Endothelial cell of umbilical vein (primary cell): ENCODE measurements at regions not wholly inside any gene's neighbourhood (a gene's known extent, or its start where the extent isn't known, plus 50 kb on each side); places are given as distances from the start of the nearest gene placed in this dataset.

Source experiments
- BruUV-seq: library from RNA; stranded (reverse); fragments of 400-500 nt; replicated peaks from 2 replicates; lab custom pipeline; 2021; lab: Mats Ljungman, UMichigan
- CTCF ChIA-PET: fragments of 300-600, 350-600 bp; sonication (Branson Sonifier 250); formaldehyde crosslinking; loops from one replicate; lab custom pipeline; 2021; ENCODE audit warnings: antibody characterized with exemption, inconsistent platforms; lab: Charles Lee
- POLR2A ChIA-PET: fragments of 300-600, 350-600 bp; sonication (Branson Sonifier 250); formaldehyde crosslinking; loops from one replicate; lab custom pipeline; 2021; ENCODE audit warnings: antibody characterized with exemption, inconsistent platforms; lab: Charles Lee
- DNase-seq: peaks from one replicate; pipeline ENCODE4 v3.0.0-alpha.2; 2011; ENCODE audit warnings: low read depth, low spot score
- FAIRE-seq: peaks from 2 replicates; lab custom pipeline; 2011; peaks lifted over from hg19 to GRCh38; lab: Jason Lieb, UNC
- H2AFZ ChIP-seq: 2 replicates; pipeline ENCODE4 v1.6.0; 2012; ENCODE audit warnings: low read depth, low read length, control low read depth, inconsistent platforms
- H3K27ac ChIP-seq: 2 replicates; pipeline ENCODE4 v1.5.1; 2011; ENCODE audit warnings: low read depth, mild to moderate bottlenecking, control low read depth, low read length, moderate library complexity; ENCODE audit not compliant: insufficient read depth
- H3K27me3 ChIP-seq, 2 experiments: 2 replicates each; pipeline versions ENCODE4 v1.6.0 to v1.6.1; 2011; ENCODE audit warnings: low read length in 2 of 2, mixed read lengths in 1 of 2; ENCODE audit not compliant: control insufficient read depth in 2 of 2, insufficient read depth in 2 of 2
- H3K36me3 ChIP-seq, 2 experiments: 2 replicates in 1 of 2; 3 replicates in 1 of 2; pipeline ENCODE4 v1.5.1; 2011; ENCODE audit warnings: low read length in 2 of 2, mild to moderate bottlenecking in 1 of 2, moderate library complexity in 1 of 2; ENCODE audit not compliant: control insufficient read depth in 2 of 2, insufficient read depth in 2 of 2; ENCODE audit errors: extremely low read depth in 1 of 2
- H3K4me1 ChIP-seq: 3 replicates; pipeline ENCODE4 v1.5.1; 2011; ENCODE audit warnings: mild to moderate bottlenecking, low read length; ENCODE audit not compliant: control insufficient read depth, insufficient read depth; ENCODE audit errors: extremely low read depth
- H3K4me2 ChIP-seq: 2 replicates; pipeline ENCODE4 v1.6.1; 2011; ENCODE audit warnings: low read length, control low read depth, mixed read lengths; ENCODE audit not compliant: insufficient read depth
- H3K4me3 ChIP-seq, 3 experiments: fragments of 200-600 bp in 1 of 3; sonication (generic), shearing (Covaris generic) in 1 of 3; replicated peaks in 1 of 3; 2 replicates each; pipeline ENCODE4 v1.5.1; 2011 to 2016; ENCODE audit warnings: control low read depth in 3 of 3, low read length in 3 of 3, mild to moderate bottlenecking in 2 of 3, inconsistent platforms in 1 of 3, low read depth in 1 of 3, moderate library complexity in 1 of 3; ENCODE audit not compliant: insufficient read depth in 1 of 3
- H3K79me2 ChIP-seq: 2 replicates; pipeline ENCODE4 v1.6.0; 2012; ENCODE audit warnings: low read length, inconsistent platforms; ENCODE audit not compliant: control insufficient read depth, insufficient read depth
- H3K9ac ChIP-seq: replicated peaks from 2 replicates; pipeline ENCODE3; 2011; ENCODE audit warnings: low read length, control low read depth; ENCODE audit not compliant: insufficient read depth; ENCODE audit errors: extremely low read depth
- H3K9me1 ChIP-seq: replicated peaks from 3 replicates; pipeline ENCODE4 v1.6.0; 2011; ENCODE audit warnings: mild to moderate bottlenecking, low read length; ENCODE audit not compliant: control insufficient read depth, insufficient read depth; ENCODE audit errors: extremely low read depth
- H3K9me3 ChIP-seq: replicated peaks from 2 replicates; pipeline ENCODE4 v1.5.1; 2012; ENCODE audit warnings: low read length, inconsistent platforms; ENCODE audit not compliant: control insufficient read depth, insufficient read depth
- H4K20me1 ChIP-seq: replicated peaks from 2 replicates; pipeline ENCODE3; 2011; ENCODE audit warnings: mild to moderate bottlenecking, low read length; ENCODE audit not compliant: control insufficient read depth, insufficient read depth; ENCODE audit errors: extremely low read depth
- EZH2 ChIP-seq: IDR thresholded peaks from 2 replicates; pipeline ENCODE4 v1.6.1; 2012; ENCODE audit warnings: borderline replicate concordance, low read depth, mild to moderate bottlenecking, moderate library complexity, low read length, inconsistent platforms; ENCODE audit not compliant: severe bottlenecking
- FOS ChIP-seq: IDR thresholded peaks from 2 replicates; pipeline ENCODE4 v1.6.1; 2011; ENCODE audit warnings: mild to moderate bottlenecking, low read length, moderate library complexity, borderline replicate concordance; ENCODE audit not compliant: insufficient read depth
- GATA2 ChIP-seq: IDR thresholded peaks from 2 replicates; pipeline ENCODE4 v1.7.0; 2011; ENCODE audit warnings: low read depth, mild to moderate bottlenecking, moderate library complexity, mixed read lengths, low read length; ENCODE audit not compliant: insufficient read length, insufficient read depth
- JUN ChIP-seq: IDR thresholded peaks from 2 replicates; pipeline ENCODE4 v1.6.1; 2011; ENCODE audit warnings: borderline replicate concordance, low read depth; ENCODE audit not compliant: insufficient read length, insufficient read depth
- MYC ChIP-seq: IDR thresholded peaks from one replicate; pipeline ENCODE4 v1.6.1; 2011; ENCODE audit warnings: mild to moderate bottlenecking, low read depth, low read length
- POLR2A ChIP-seq: IDR thresholded peaks from 2 replicates; pipeline ENCODE4 v1.6.1; 2012; ENCODE audit warnings: low read depth, mild to moderate bottlenecking, control low read depth, low read length
- POLR2AphosphoS5 ChIP-seq: IDR thresholded peaks from 2 replicates; pipeline ENCODE4 v1.6.1; 2012; ENCODE audit warnings: low read depth, mild to moderate bottlenecking, control low read depth, low read length, moderate library complexity; ENCODE audit not compliant: insufficient read depth
- dilution Hi-C: fragments of 300-500 bp; cut with MboI; formaldehyde crosslinking; loops from one replicate; pipeline ENCODE4 v1.15.0; 2019; ENCODE audit warnings: low sequenced_read_pairs; ENCODE audit not compliant: extremely low pct_ligation_motif_present
- intact Hi-C: fragments of 100-400 bp; cut with micrococcal nuclease; formaldehyde crosslinking; loops from one replicate; pipeline ENCODE4 v1.10.0; 2022
- TF ChIP-seq, protein P1 (sequence below), 2 donors: IDR thresholded peaks; 1 replicate in 1 of 2; 2 replicates in 1 of 2; pipeline ENCODE4 v1.5.1; 2011; ENCODE audit warnings: low read length in 2 of 2, mild to moderate bottlenecking in 2 of 2, moderate library complexity in 2 of 2, control low read depth in 1 of 2, inconsistent platforms in 1 of 2, low read depth in 1 of 2; ENCODE audit not compliant: insufficient read depth in 1 of 2; ENCODE audit errors: extremely low read depth in 1 of 2
- TF ChIP-seq, protein P2 (sequence below): IDR thresholded peaks from 2 replicates; pipeline ENCODE4 v1.6.1; 2011; ENCODE audit not compliant: insufficient read depth, insufficient read length

DNA sequence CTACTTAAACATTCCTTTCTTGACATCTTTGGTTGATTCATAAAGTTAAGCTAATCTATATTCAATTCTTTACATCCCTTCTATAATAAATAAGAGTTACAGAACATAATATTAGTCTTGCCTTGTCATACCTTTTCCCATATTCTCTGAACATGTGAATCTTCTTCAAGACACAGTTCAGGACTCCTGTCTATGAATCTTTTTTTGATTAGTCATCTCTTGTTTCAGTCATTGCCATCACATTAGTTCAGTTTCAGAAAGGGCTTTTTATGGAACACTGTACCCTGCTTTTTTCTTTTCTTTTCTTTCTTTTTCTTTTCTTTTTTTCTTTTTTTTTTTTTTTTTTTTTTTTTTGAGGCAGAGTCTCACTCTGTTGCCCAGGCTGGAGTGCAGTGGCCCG lies 181.2 kb downstream of the UBE2E3 start:
- dilution Hi-C loops = no loop called here
- no peak for FAIRE-seq

More for the DNA sequence above, 181.2 kb downstream of the UBE2E3 start:
- intact Hi-C loops = loop anchor here (10.0 kb wide), 1 partner anchor 227 kb away; no protein-coding TSS in a partner anchor
- TF ChIP-seq, protein P1, sequence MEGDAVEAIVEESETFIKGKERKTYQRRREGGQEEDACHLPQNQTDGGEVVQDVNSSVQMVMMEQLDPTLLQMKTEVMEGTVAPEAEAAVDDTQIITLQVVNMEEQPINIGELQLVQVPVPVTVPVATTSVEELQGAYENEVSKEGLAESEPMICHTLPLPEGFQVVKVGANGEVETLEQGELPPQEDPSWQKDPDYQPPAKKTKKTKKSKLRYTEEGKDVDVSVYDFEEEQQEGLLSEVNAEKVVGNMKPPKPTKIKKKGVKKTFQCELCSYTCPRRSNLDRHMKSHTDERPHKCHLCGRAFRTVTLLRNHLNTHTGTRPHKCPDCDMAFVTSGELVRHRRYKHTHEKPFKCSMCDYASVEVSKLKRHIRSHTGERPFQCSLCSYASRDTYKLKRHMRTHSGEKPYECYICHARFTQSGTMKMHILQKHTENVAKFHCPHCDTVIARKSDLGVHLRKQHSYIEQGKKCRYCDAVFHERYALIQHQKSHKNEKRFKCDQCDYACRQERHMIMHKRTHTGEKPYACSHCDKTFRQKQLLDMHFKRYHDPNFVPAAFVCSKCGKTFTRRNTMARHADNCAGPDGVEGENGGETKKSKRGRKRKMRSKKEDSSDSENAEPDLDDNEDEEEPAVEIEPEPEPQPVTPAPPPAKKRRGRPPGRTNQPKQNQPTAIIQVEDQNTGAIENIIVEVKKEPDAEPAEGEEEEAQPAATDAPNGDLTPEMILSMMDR (IDR thresholded peaks at IDR 0.05; ENCODE audit: extremely low read depth in 1 of 2, insufficient read depth in 1 of 2, low read depth in 1 of 2, low read length in 2 of 2) = no peak
- TF ChIP-seq JUN (no peak), FOS (no peak), MYC (no peak), POLR2A (no peak), EZH2 (no peak), GATA2 (no peak), POLR2AphosphoS5 (no peak)
- TF ChIP-seq, protein P2, sequence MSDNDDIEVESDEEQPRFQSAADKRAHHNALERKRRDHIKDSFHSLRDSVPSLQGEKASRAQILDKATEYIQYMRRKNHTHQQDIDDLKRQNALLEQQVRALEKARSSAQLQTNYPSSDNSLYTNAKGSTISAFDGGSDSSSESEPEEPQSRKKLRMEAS = no peak
- no peaks in the 10 kb centered on the region for H3K9me1 ChIP-seq
- no peaks in the 10 kb centered on the region for H3K79me2 ChIP-seq
- ChIA-PET CTCF (no interaction called here), POLR2A (no interaction called here)
- H3K4me3 ChIP-seq = no peak overlapping the region
- no peak overlapping the region for H3K4me2 ChIP-seq
- no peak overlapping the region for H3K27ac ChIP-seq
- no peak overlapping the region for H2AFZ ChIP-seq
- DNase-seq = no peak
- H3K9me3 ChIP-seq = no peaks in the 10 kb centered on the region
- no TSS peak for BruUV-seq
- H3K36me3 ChIP-seq = no peaks in the 10 kb centered on the region
- H3K4me1 ChIP-seq = no peaks in the 10 kb centered on the region
- H3K27me3 ChIP-seq = no peaks in the 10 kb centered on the region
- H4K20me1 ChIP-seq = no peaks in the 10 kb centered on the region
- H3K9ac ChIP-seq = no peak overlapping the region
